ENCODE measurements at regions not wholly inside any gene's neighbourhood (a gene's known extent, or its start where the extent isn't known, plus 50 kb on each side); places are given as distances from the start of the nearest gene placed in this dataset.

- 76% methylated on average over 4 of the region's 4 CpGs for WGBS (ENCODE audit: low lambda C conversion rate, missing lambda C conversion rate)
- Histone ChIP-seq H3K4me1 (ENCODE audit: insufficient read depth) (no peaks in the 10 kb centered on the region), H3K9me2 (replicated peaks; ENCODE audit: insufficient read depth) (no peaks in the 10 kb centered on the region), H3K4me3 (no peak overlapping the region), H3K9me3 (ENCODE audit: low read depth) (no peaks in the 10 kb centered on the region), H4K20me1 (ENCODE audit: insufficient read depth, poor library complexity, severe bottlenecking) (no peaks in the 10 kb centered on the region), H3K27ac (no peak overlapping the region), H3K27me3 (no peaks in the 10 kb centered on the region), H3K36me3 (replicated peaks; ENCODE audit: insufficient read depth, low read depth) (no peaks in the 10 kb centered on the region), H2AFZ (no peak overlapping the region), H3K4me2 (no peak overlapping the region), H3K79me2 (no peaks in the 10 kb centered on the region)
- TF ChIP-seq EZH2phosphoT487 (IDR thresholded peaks at IDR 0.05; ENCODE audit: low read depth, severe bottlenecking, unreplicated experiment) (no peak), EZH2 (IDR thresholded peaks at IDR 0.05; ENCODE audit: borderline replicate concordance) (no peak)
- DNase-seq (ENCODE audit: low spot score) = no peak
These were observed 201.5 kb downstream of the KCNJ2 start for GRCh38 chr17:70370816-70371215.

- no peaks in the 10 kb centered on the region for H3K9me3 ChIP-seq (ENCODE audit: low read depth)
- no peaks in the 10 kb centered on the region for H4K20me1 ChIP-seq (ENCODE audit: insufficient read depth, poor library complexity, severe bottlenecking)
- H3K27ac ChIP-seq = no peak overlapping the region
- WGBS (ENCODE audit: low lambda C conversion rate, missing lambda C conversion rate) = 91% methylated on average over 1 of the region's 1 CpG
- TF ChIP-seq EZH2 (IDR thresholded peaks at IDR 0.05; ENCODE audit: borderline replicate concordance) (no peak), EZH2phosphoT487 (IDR thresholded peaks at IDR 0.05; ENCODE audit: low read depth, severe bottlenecking, unreplicated experiment) (no peak), CTCF (IDR thresholded peaks at IDR 0.05; ENCODE audit: poor library complexity) (no peak)
- no peak overlapping the region for H2AFZ ChIP-seq
- no peaks in the 10 kb centered on the region for H3K79me2 ChIP-seq
- no peaks in the 10 kb centered on the region for H3K4me1 ChIP-seq (ENCODE audit: insufficient read depth)
- no peak overlapping the region for H3K4me3 ChIP-seq
- H3K4me2 ChIP-seq = no peak overlapping the region
- H3K9me2 ChIP-seq (replicated peaks; ENCODE audit: insufficient read depth) = no peaks in the 10 kb centered on the region
- H3K36me3 ChIP-seq (replicated peaks; ENCODE audit: insufficient read depth, low read depth) = no peaks in the 10 kb centered on the region
- H3K27me3 ChIP-seq = no peaks in the 10 kb centered on the region
- DNase-seq (ENCODE audit: low spot score) = no peak
These were observed 204.0 kb downstream of the KCNJ2 start for GRCh38 chr17:70373369-70373768.

- Histone ChIP-seq H3K79me2 (no peaks in the 10 kb centered on the region), H3K9me3 (ENCODE audit: low read depth) (no peaks in the 10 kb centered on the region)
- WGBS (ENCODE audit: low lambda C conversion rate, missing lambda C conversion rate) = 80% methylated on average over 7 of the region's 7 CpGs
These were observed 205.2 kb downstream of the KCNJ2 start for GRCh38 chr17:70374496-70374895.

GRCh38 chr17:70375406-70375805, 206.1 kb downstream of the KCNJ2 start:
- no peaks in the 10 kb centered on the region for H3K9me2 ChIP-seq (replicated peaks; ENCODE audit: insufficient read depth)
- H3K36me3 ChIP-seq (replicated peaks; ENCODE audit: insufficient read depth, low read depth) = no peaks in the 10 kb centered on the region
- H3K27ac ChIP-seq = no peak overlapping the region
- H3K9me3 ChIP-seq (ENCODE audit: low read depth) = no peaks in the 10 kb centered on the region
- no peaks in the 10 kb centered on the region for H3K79me2 ChIP-seq
- no peak for DNase-seq (ENCODE audit: low spot score)
- no peaks in the 10 kb centered on the region for H4K20me1 ChIP-seq (ENCODE audit: insufficient read depth, poor library complexity, severe bottlenecking)
- H3K4me1 ChIP-seq (ENCODE audit: insufficient read depth) = no peaks in the 10 kb centered on the region
- no peak overlapping the region for H2AFZ ChIP-seq
- no peaks in the 10 kb centered on the region for H3K27me3 ChIP-seq
- H3K4me2 ChIP-seq = no peak overlapping the region
- no peak overlapping the region for H3K4me3 ChIP-seq
- WGBS (ENCODE audit: low lambda C conversion rate, missing lambda C conversion rate) = 100% methylated on average over 1 of the region's 1 CpG
- TF ChIP-seq CTCF (IDR thresholded peaks at IDR 0.05; ENCODE audit: poor library complexity) = no peak
- no peak for TF ChIP-seq EZH2phosphoT487 (IDR thresholded peaks at IDR 0.05; ENCODE audit: low read depth, severe bottlenecking, unreplicated experiment)
- no peak for TF ChIP-seq EZH2 (IDR thresholded peaks at IDR 0.05; ENCODE audit: borderline replicate concordance)

More at GRCh38 chr17:70374496-70374895, 205.2 kb downstream of the KCNJ2 start:
- no peak for TF ChIP-seq CTCF (IDR thresholded peaks at IDR 0.05; ENCODE audit: poor library complexity)
- no peak for TF ChIP-seq EZH2 (IDR thresholded peaks at IDR 0.05; ENCODE audit: borderline replicate concordance)
- TF ChIP-seq EZH2phosphoT487 (IDR thresholded peaks at IDR 0.05; ENCODE audit: low read depth, severe bottlenecking, unreplicated experiment) = no peak
- H3K36me3 ChIP-seq (replicated peaks; ENCODE audit: insufficient read depth, low read depth) = no peaks in the 10 kb centered on the region
- DNase-seq (ENCODE audit: low spot score) = no peak
- no peak overlapping the region for H2AFZ ChIP-seq
- no peaks in the 10 kb centered on the region for H3K9me2 ChIP-seq (replicated peaks; ENCODE audit: insufficient read depth)
- H3K27ac ChIP-seq = no peak overlapping the region
- H3K4me3 ChIP-seq = no peak overlapping the region
- H3K4me1 ChIP-seq (ENCODE audit: insufficient read depth) = no peaks in the 10 kb centered on the region
- H3K4me2 ChIP-seq = no peak overlapping the region
- H3K27me3 ChIP-seq = no peaks in the 10 kb centered on the region
- H4K20me1 ChIP-seq (ENCODE audit: insufficient read depth, poor library complexity, severe bottlenecking) = no peaks in the 10 kb centered on the region

All from hepatocyte (in vitro differentiated cells).